ENCODE measurements at regions not wholly inside any gene's neighbourhood (a gene's known extent, or its start where the extent isn't known, plus 50 kb on each side); places are given as distances from the start of the nearest gene placed in this dataset.
A peak's percentile ranks its signal among the peaks of the same experiment; 100 is the strongest.

- no peaks in the 10 kb centered on the region for H3K79me2 ChIP-seq (ENCODE audit: control insufficient read depth in 1 of 2, insufficient read depth in 2 of 2, low read length in 2 of 2)
- no peak for FAIRE-seq
- TF ChIP-seq SAP30 (IDR thresholded peaks at IDR 0.05; ENCODE audit: insufficient read depth, insufficient replicate concordance, low read length) (no peak), KDM4A (IDR thresholded peaks at IDR 0.05; ENCODE audit: low read depth, low read length, severe bottlenecking) (no peak), JUND (IDR thresholded peaks at IDR 0.05; ENCODE audit: low read length) (peak; percentile 5; the same call in 1 of the 2 replicates), EP300 (IDR thresholded peaks at IDR 0.05; ENCODE audit: borderline replicate concordance in 1 of 2, low read depth in 2 of 2, low read length in 2 of 2) (no peak), TCF12 (IDR thresholded peaks at IDR 0.05; ENCODE audit: low read depth, low read length) (no peak), SP1 (IDR thresholded peaks at IDR 0.05; ENCODE audit: low read depth, low read length) (no peak)
- H3K23me2 ChIP-seq (ENCODE audit: low read depth, low read length) = no peaks in the 10 kb centered on the region
- H2AFZ ChIP-seq (ENCODE audit: low read length) = no peak overlapping the region
- ChIA-PET CTCF (ENCODE audit: partially characterized antibody) (interaction anchor here (0.6 to 1.7 kb wide), 5 partner anchors 11 to 125 kb away, joined by 3 to 5 read pairs (median 3); partner anchors contain the start of gene ENC1), POLR2A (ENCODE audit: partially characterized antibody) (interaction anchor here (1.2 kb wide), 1 partner anchor 10 kb away, joined by 3 read pairs; no protein-coding TSS in a partner anchor)
- H2BK120ac ChIP-seq (replicated peaks; ENCODE audit: low read depth, low read length) = no peak overlapping the region
- no peak overlapping the region for H3K23ac ChIP-seq (ENCODE audit: insufficient read length)
- peak in 1 of 2 experiments; percentile 34 for DNase-seq (ENCODE audit: low read depth in 1 of 2, low spot score in 2 of 2)
- no peak overlapping the region for H2BK12ac ChIP-seq (ENCODE audit: low read depth, low read length)
- no peaks in the 10 kb centered on the region for H3K79me1 ChIP-seq (ENCODE audit: low read depth, low read length)
- H2BK15ac ChIP-seq (ENCODE audit: low read length) = no peak overlapping the region
- H3K14ac ChIP-seq (ENCODE audit: insufficient read length) = no peak overlapping the region
- no peak overlapping the region for H3K18ac ChIP-seq (ENCODE audit: extremely low read depth, low read length)
- H2BK5ac ChIP-seq (ENCODE audit: low read depth, low read length) = no peak overlapping the region
- no peaks in the 10 kb centered on the region for H3K36me3 ChIP-seq (ENCODE audit: control insufficient read depth in 2 of 4, insufficient read depth in 4 of 4, low read length in 3 of 4)
- H4K5ac ChIP-seq (ENCODE audit: insufficient read length, low read depth, low read length) = no peak overlapping the region
- H3K27ac ChIP-seq (ENCODE audit: low read depth, low read length) = no peak overlapping the region
- no peak overlapping the region for H3K4ac ChIP-seq (replicated peaks; ENCODE audit: insufficient read length, low read depth, low read length)
- 48% methylated on average over 2 of the region's 2 CpGs; no CpG with 5 or more reads in 1 of the 2 experiments for WGBS, 2 experiments (ENCODE audit: extremely low coverage in 1 of 2, insufficient coverage in 1 of 2, insufficient read length in 1 of 2, insufficient replicate concordance in 2 of 2, low coverage in 1 of 2, low lambda C conversion rate in 2 of 2, missing lambda C conversion rate in 1 of 2)
- H3K27me3 ChIP-seq (replicated peaks in 1 of 4; ENCODE audit: control insufficient read depth in 3 of 4, extremely low read depth in 1 of 4, insufficient read depth in 3 of 4, low read length in 3 of 4) = no peaks in the 10 kb centered on the region
- H4K20me1 ChIP-seq (replicated peaks in 1 of 2; ENCODE audit: control insufficient read depth in 1 of 2, insufficient read depth in 2 of 2, low read length in 2 of 2) = no peaks in the 10 kb centered on the region
- no peak overlapping the region for H3K4me2 ChIP-seq (ENCODE audit: insufficient read depth in 1 of 2, low read depth in 2 of 2, low read length in 2 of 2)
- peaks cover 0 to 5% (median 2%) of the 10 kb centered on the region in 4 experiments; a peak in 4 of 7 replicates for H3K4me1 ChIP-seq (replicated peaks in 1 of 4; ENCODE audit: control insufficient read depth in 3 of 4, insufficient read depth in 4 of 4, low read length in 3 of 4)
- no peak overlapping the region for H3K4me3 ChIP-seq (ENCODE audit: extremely low read depth in 1 of 4, insufficient read depth in 2 of 4, low read depth in 3 of 4, low read length in 4 of 4)
- H3K9me3 ChIP-seq (ENCODE audit: insufficient read depth in 2 of 2, low read depth in 1 of 2, low read length in 1 of 2) = no peaks in the 10 kb centered on the region
- H4K8ac ChIP-seq (ENCODE audit: extremely low read depth, insufficient read depth, low read length) = no peak overlapping the region
- no peak overlapping the region for H2BK20ac ChIP-seq (ENCODE audit: low read length)
- H2AK5ac ChIP-seq (ENCODE audit: low read depth, low read length) = no peak overlapping the region
- no peak overlapping the region for H3K9ac ChIP-seq (replicated peaks in 1 of 4; ENCODE audit: extremely low read depth in 1 of 4, low read depth in 3 of 4, low read length in 3 of 4)
- H4K91ac ChIP-seq (replicated peaks; ENCODE audit: insufficient read length, low read length) = no peak overlapping the region
- no peak overlapping the region for H3K56ac ChIP-seq (replicated peaks; ENCODE audit: insufficient read length, low read depth, low read length)
Observed at GRCh38 chr5:74516211-74516636, 124.3 kb downstream of the ENC1 start.
